ENCODE measurements at regions not wholly inside any gene's neighbourhood (a gene's known extent, or its start where the extent isn't known, plus 50 kb on each side); places are given as distances from the start of the nearest gene placed in this dataset.

- Histone ChIP-seq H3K27me3 (ENCODE audit: control insufficient read depth, insufficient read depth, low read length) (no peaks in the 10 kb centered on the region), H3K4me3 (ENCODE audit: low read length) (no peak overlapping the region), H3K4me1 (ENCODE audit: control insufficient read depth, low read depth, low read length) (no peaks in the 10 kb centered on the region), H3K27ac (ENCODE audit: low read length) (no peak overlapping the region), H3K36me3 (ENCODE audit: control insufficient read depth, low read depth, low read length) (no peaks in the 10 kb centered on the region), H3K9me3 (ENCODE audit: control insufficient read depth, low read depth, low read length) (no peaks in the 10 kb centered on the region), H3K9ac (ENCODE audit: low read length) (no peak overlapping the region)
Observed at GRCh38 chr12:85669911-85670310, 166.3 kb downstream of the RASSF9 start.

- no peaks in the 10 kb centered on the region for H3K27me3 ChIP-seq (ENCODE audit: control insufficient read depth, insufficient read depth, low read length)
- no peak overlapping the region for H3K4me3 ChIP-seq (ENCODE audit: low read length)
- no peaks in the 10 kb centered on the region for H3K36me3 ChIP-seq (ENCODE audit: control insufficient read depth, low read depth, low read length)
- no peak overlapping the region for H3K9ac ChIP-seq (ENCODE audit: low read length)
- no peak overlapping the region for H3K27ac ChIP-seq (ENCODE audit: low read length)
- no peaks in the 10 kb centered on the region for H3K4me1 ChIP-seq (ENCODE audit: control insufficient read depth, low read depth, low read length)
- H3K9me3 ChIP-seq (ENCODE audit: control insufficient read depth, low read depth, low read length): no peaks in the 10 kb centered on the region
Observed at GRCh38 chr12:85672436-85672835, 163.8 kb downstream of the RASSF9 start.

- Histone ChIP-seq H3K4me1 (ENCODE audit: control insufficient read depth, low read depth, low read length) (no peaks in the 10 kb centered on the region), H3K9me3 (ENCODE audit: control insufficient read depth, low read depth, low read length) (no peaks in the 10 kb centered on the region), H3K27ac (ENCODE audit: low read length) (no peak overlapping the region), H3K4me3 (ENCODE audit: low read length) (no peak overlapping the region), H3K9ac (ENCODE audit: low read length) (no peak overlapping the region), H3K36me3 (ENCODE audit: control insufficient read depth, low read depth, low read length) (no peaks in the 10 kb centered on the region), H3K27me3 (ENCODE audit: control insufficient read depth, insufficient read depth, low read length) (no peaks in the 10 kb centered on the region)
Observed at GRCh38 chr12:85673921-85674420, 162.2 kb downstream of the RASSF9 start.

GRCh38 chr12:85676816-85677749 is 159.1 kb downstream of the RASSF9 start:
- no peaks in the 10 kb centered on the region for H3K36me3 ChIP-seq (ENCODE audit: control insufficient read depth, low read depth, low read length)
- H3K27ac ChIP-seq (ENCODE audit: low read length): no peak overlapping the region
- H3K4me1 ChIP-seq (ENCODE audit: control insufficient read depth, low read depth, low read length): no peaks in the 10 kb centered on the region
- H3K27me3 ChIP-seq (ENCODE audit: control insufficient read depth, insufficient read depth, low read length): no peaks in the 10 kb centered on the region
- H3K4me3 ChIP-seq (ENCODE audit: low read length): no peak overlapping the region
- no peaks in the 10 kb centered on the region for H3K9me3 ChIP-seq (ENCODE audit: control insufficient read depth, low read depth, low read length)
- H3K9ac ChIP-seq (ENCODE audit: low read length): no peak overlapping the region

- Histone ChIP-seq H3K27ac (ENCODE audit: low read length) (no peak overlapping the region), H3K36me3 (ENCODE audit: control insufficient read depth, low read depth, low read length) (no peaks in the 10 kb centered on the region), H3K27me3 (ENCODE audit: control insufficient read depth, insufficient read depth, low read length) (no peaks in the 10 kb centered on the region), H3K9me3 (ENCODE audit: control insufficient read depth, low read depth, low read length) (no peaks in the 10 kb centered on the region), H3K9ac (ENCODE audit: low read length) (no peak overlapping the region), H3K4me3 (ENCODE audit: low read length) (no peak overlapping the region), H3K4me1 (ENCODE audit: control insufficient read depth, low read depth, low read length) (no peaks in the 10 kb centered on the region)
Observed at GRCh38 chr12:85679296-85679695, 156.9 kb downstream of the RASSF9 start.

GRCh38 chr12:85680881-85681280 is 155.3 kb downstream of the RASSF9 start:
- Histone ChIP-seq H3K27me3 (ENCODE audit: control insufficient read depth, insufficient read depth, low read length) (no peaks in the 10 kb centered on the region), H3K4me1 (ENCODE audit: control insufficient read depth, low read depth, low read length) (no peaks in the 10 kb centered on the region), H3K27ac (ENCODE audit: low read length) (no peak overlapping the region), H3K9ac (ENCODE audit: low read length) (no peak overlapping the region), H3K9me3 (ENCODE audit: control insufficient read depth, low read depth, low read length) (no peaks in the 10 kb centered on the region), H3K4me3 (ENCODE audit: low read length) (no peak overlapping the region), H3K36me3 (ENCODE audit: control insufficient read depth, low read depth, low read length) (no peaks in the 10 kb centered on the region)

GRCh38 chr12:85681333-85681732 is 154.9 kb downstream of the RASSF9 start:
- no peaks in the 10 kb centered on the region for H3K27me3 ChIP-seq (ENCODE audit: control insufficient read depth, insufficient read depth, low read length)
- no peak overlapping the region for H3K27ac ChIP-seq (ENCODE audit: low read length)
- H3K36me3 ChIP-seq (ENCODE audit: control insufficient read depth, low read depth, low read length): no peaks in the 10 kb centered on the region
- H3K4me3 ChIP-seq (ENCODE audit: low read length): no peak overlapping the region
- no peaks in the 10 kb centered on the region for H3K4me1 ChIP-seq (ENCODE audit: control insufficient read depth, low read depth, low read length)
- H3K9me3 ChIP-seq (ENCODE audit: control insufficient read depth, low read depth, low read length): no peaks in the 10 kb centered on the region
- H3K9ac ChIP-seq (ENCODE audit: low read length): no peak overlapping the region

- Histone ChIP-seq H3K27me3 (ENCODE audit: control insufficient read depth, insufficient read depth, low read length) (no peaks in the 10 kb centered on the region), H3K36me3 (ENCODE audit: control insufficient read depth, low read depth, low read length) (no peaks in the 10 kb centered on the region)
Observed at GRCh38 chr12:85683051-85683450, 153.2 kb downstream of the RASSF9 start.

GRCh38 chr12:85688837-85689236 is 147.4 kb downstream of the RASSF9 start:
- Histone ChIP-seq H3K4me3 (ENCODE audit: low read length) (no peak overlapping the region), H3K9ac (ENCODE audit: low read length) (no peak overlapping the region), H3K27ac (ENCODE audit: low read length) (no peak overlapping the region), H3K36me3 (ENCODE audit: control insufficient read depth, low read depth, low read length) (no peaks in the 10 kb centered on the region), H3K27me3 (ENCODE audit: control insufficient read depth, insufficient read depth, low read length) (no peaks in the 10 kb centered on the region), H3K9me3 (ENCODE audit: control insufficient read depth, low read depth, low read length) (no peaks in the 10 kb centered on the region), H3K4me1 (ENCODE audit: control insufficient read depth, low read depth, low read length) (peaks cover 10% of the 10 kb centered on the region)

More at GRCh38 chr12:85683051-85683450, 153.2 kb downstream of the RASSF9 start:
- Histone ChIP-seq H3K9ac (ENCODE audit: low read length) (no peak overlapping the region), H3K27ac (ENCODE audit: low read length) (no peak overlapping the region), H3K4me3 (ENCODE audit: low read length) (no peak overlapping the region), H3K9me3 (ENCODE audit: control insufficient read depth, low read depth, low read length) (no peaks in the 10 kb centered on the region), H3K4me1 (ENCODE audit: control insufficient read depth, low read depth, low read length) (peaks cover 2% of the 10 kb centered on the region)

- Histone ChIP-seq H3K27me3 (ENCODE audit: control insufficient read depth, insufficient read depth, low read length) (no peaks in the 10 kb centered on the region), H3K36me3 (ENCODE audit: control insufficient read depth, low read depth, low read length) (no peaks in the 10 kb centered on the region), H3K9me3 (ENCODE audit: control insufficient read depth, low read depth, low read length) (no peaks in the 10 kb centered on the region), H3K4me1 (ENCODE audit: control insufficient read depth, low read depth, low read length) (peaks cover 10% of the 10 kb centered on the region), H3K9ac (ENCODE audit: low read length) (no peak overlapping the region), H3K27ac (ENCODE audit: low read length) (no peak overlapping the region), H3K4me3 (ENCODE audit: low read length) (no peak overlapping the region)
Observed at GRCh38 chr12:85690146-85690545, 146.1 kb downstream of the RASSF9 start.

GRCh38 chr12:85693093-85693665 is 143.0 kb downstream of the RASSF9 start:
- peaks cover 7% of the 10 kb centered on the region for H3K4me1 ChIP-seq (ENCODE audit: control insufficient read depth, low read depth, low read length)
- no peak overlapping the region for H3K27ac ChIP-seq (ENCODE audit: low read length)
- H3K36me3 ChIP-seq (ENCODE audit: control insufficient read depth, low read depth, low read length): no peaks in the 10 kb centered on the region
- no peak overlapping the region for H3K4me3 ChIP-seq (ENCODE audit: low read length)
- H3K9me3 ChIP-seq (ENCODE audit: control insufficient read depth, low read depth, low read length): no peaks in the 10 kb centered on the region
- H3K9ac ChIP-seq (ENCODE audit: low read length): no peak overlapping the region
- no peaks in the 10 kb centered on the region for H3K27me3 ChIP-seq (ENCODE audit: control insufficient read depth, insufficient read depth, low read length)
